Testis (tissue), 2 donors: ENCODE measurements at regions not wholly inside any gene's neighbourhood (a gene's known extent, or its start where the extent isn't known, plus 50 kb on each side); places are given as distances from the start of the nearest gene placed in this dataset.

Experiments used
- CTCF ChIP-seq, 3 experiments: fragments of 450-650 bp in 2 of 3; fragments of 200-600 bp in 1 of 3; sonication (generic) in 1 of 3; IDR thresholded peaks; one replicate each; pipeline ENCODE4 v1.5.1; 2016 to 2019; ENCODE audit warnings: antibody characterized with exemption in 3 of 3, mild to moderate bottlenecking in 2 of 3, moderate library complexity in 1 of 3
- POLR2A ChIP-seq: fragments of 450-650 bp; IDR thresholded peaks from one replicate; pipeline ENCODE4 v1.6.1; 2017; ENCODE audit warnings: antibody characterized with exemption, mild to moderate bottlenecking, moderate library complexity

- no peak for TF ChIP-seq CTCF (IDR thresholded peaks at IDR 0.05)
- no peak for TF ChIP-seq POLR2A
Measured at GRCh38 chr16:51814617-51815016, 663.5 kb upstream of the SALL1 start.
